WI38 (cell line): ENCODE measurements at regions not wholly inside any gene's neighbourhood (a gene's known extent, or its start where the extent isn't known, plus 50 kb on each side); places are given as distances from the start of the nearest gene placed in this dataset.

Source experiments
- H3K4me3 ChIP-seq: 2 replicates; pipeline ENCODE4 v1.5.1; 2011; ENCODE audit warnings: low read depth, mild to moderate bottlenecking, control low read depth, low read length
- TF ChIP-seq, protein P1 (sequence below): IDR thresholded peaks from 2 replicates; pipeline ENCODE4 v1.5.1; 2012; ENCODE audit warnings: low read depth, mild to moderate bottlenecking, control low read depth, low read length

DNA sequence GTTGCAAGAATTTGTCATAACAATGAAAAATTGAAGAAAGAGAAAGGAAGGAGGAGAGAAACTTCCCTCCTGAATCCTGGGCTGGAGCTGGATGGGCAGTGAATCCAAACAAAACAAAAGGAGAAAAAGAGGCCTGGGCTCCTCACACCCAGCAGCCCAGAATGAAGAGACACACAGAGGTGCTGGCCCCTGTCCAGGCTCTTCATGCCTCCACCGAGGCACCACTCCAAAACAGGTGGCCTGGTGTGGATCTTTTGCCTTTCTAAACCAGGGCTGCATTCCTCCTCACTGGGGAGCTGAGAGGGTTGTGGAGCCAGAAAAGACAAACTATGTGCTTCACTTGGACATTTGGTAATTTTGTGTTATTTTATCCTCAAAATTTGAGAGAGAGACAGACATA is 76.0 kb downstream of the FAM124B start:
- H3K4me3 ChIP-seq = no peak overlapping the region
- TF ChIP-seq, protein P1, sequence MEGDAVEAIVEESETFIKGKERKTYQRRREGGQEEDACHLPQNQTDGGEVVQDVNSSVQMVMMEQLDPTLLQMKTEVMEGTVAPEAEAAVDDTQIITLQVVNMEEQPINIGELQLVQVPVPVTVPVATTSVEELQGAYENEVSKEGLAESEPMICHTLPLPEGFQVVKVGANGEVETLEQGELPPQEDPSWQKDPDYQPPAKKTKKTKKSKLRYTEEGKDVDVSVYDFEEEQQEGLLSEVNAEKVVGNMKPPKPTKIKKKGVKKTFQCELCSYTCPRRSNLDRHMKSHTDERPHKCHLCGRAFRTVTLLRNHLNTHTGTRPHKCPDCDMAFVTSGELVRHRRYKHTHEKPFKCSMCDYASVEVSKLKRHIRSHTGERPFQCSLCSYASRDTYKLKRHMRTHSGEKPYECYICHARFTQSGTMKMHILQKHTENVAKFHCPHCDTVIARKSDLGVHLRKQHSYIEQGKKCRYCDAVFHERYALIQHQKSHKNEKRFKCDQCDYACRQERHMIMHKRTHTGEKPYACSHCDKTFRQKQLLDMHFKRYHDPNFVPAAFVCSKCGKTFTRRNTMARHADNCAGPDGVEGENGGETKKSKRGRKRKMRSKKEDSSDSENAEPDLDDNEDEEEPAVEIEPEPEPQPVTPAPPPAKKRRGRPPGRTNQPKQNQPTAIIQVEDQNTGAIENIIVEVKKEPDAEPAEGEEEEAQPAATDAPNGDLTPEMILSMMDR = no peak

DNA sequence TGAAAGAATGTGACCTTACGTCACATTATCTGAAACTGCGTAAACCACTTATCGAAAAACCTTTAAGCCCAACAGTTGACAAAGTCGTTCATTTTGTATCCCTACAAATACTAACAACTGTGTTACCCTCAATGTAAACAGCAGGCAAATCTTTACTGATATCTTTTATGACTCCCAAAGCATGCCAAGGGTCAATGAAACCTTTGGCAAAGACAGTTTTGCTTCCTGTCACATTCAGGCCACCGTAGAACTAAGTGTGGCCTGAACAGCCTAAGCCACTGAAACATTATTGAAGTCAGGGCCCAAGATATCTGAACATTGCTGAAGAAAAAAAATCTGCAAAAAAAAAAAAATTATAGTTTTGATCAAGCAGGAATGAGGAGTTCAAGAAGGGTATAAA is 77.3 kb downstream of the FAM124B start:
- TF ChIP-seq, protein P1 = no peak

DNA sequence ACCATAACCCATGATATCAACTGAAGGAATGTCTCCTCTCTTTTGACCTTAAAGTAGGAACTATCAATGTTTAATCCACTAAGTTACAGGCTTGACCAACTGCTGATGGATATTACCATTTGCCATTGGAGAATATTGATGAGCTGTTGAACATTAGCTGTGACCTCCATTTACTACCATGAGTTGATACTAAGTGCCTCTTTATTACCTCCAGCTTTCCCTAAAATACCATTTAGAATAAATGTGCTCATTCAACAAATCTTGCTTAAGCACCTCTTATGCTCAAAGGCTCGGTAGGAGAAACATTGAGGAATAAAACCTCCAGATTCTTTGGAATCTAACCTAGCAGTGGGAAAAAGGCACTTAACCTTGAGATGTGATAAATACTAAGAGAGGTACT is 81.2 kb downstream of the FAM124B start:
- TF ChIP-seq, protein P1 = no peak
- H3K4me3 ChIP-seq = no peak overlapping the region

More for the DNA sequence above, 77.3 kb downstream of the FAM124B start:
- H3K4me3 ChIP-seq = no peak overlapping the region

DNA sequence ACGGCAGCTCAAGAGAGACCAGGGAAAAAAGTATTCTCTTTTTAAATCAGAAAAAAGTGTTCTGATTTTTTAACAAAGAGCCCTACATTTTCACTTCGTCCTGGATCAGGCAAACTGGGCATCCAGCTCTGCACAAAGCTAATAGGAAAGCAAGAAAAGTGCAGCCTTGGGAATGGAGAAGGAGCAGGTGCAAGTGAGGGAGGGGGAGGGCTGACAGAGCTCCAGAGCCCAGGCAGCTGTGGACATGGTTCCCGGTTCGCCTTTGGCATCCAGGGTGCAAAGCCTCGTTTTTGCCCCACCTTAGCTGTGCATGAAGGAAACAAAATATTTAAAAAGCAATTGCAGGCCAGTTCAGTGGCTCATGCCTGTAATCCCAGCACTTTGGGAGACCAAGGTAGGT is 82.2 kb downstream of the FAM124B start:
- TF ChIP-seq, protein P1 = no peak

DNA sequence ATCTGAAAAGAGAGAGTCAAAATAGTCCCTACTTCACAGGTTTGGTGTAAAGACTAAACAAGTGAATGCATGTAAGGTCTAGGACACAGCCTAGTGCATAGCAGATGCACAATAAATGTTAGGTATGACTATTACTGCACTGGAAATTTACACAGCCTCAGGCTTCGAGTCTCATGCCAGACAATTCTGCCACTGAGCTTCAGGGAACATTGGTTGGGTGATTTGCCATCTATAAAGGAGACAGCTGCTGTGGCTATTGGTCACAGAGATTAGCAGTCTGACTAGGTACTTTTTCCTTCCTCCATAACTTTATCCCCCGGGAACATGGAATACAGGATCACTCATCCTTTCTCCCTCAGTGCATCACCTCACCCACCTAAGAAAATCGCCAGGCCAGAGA is 89.2 kb downstream of the FAM124B start:
- no peak overlapping the region for H3K4me3 ChIP-seq
- TF ChIP-seq, protein P1 = no peak

More for the DNA sequence above, 82.2 kb downstream of the FAM124B start:
- no peak overlapping the region for H3K4me3 ChIP-seq

DNA sequence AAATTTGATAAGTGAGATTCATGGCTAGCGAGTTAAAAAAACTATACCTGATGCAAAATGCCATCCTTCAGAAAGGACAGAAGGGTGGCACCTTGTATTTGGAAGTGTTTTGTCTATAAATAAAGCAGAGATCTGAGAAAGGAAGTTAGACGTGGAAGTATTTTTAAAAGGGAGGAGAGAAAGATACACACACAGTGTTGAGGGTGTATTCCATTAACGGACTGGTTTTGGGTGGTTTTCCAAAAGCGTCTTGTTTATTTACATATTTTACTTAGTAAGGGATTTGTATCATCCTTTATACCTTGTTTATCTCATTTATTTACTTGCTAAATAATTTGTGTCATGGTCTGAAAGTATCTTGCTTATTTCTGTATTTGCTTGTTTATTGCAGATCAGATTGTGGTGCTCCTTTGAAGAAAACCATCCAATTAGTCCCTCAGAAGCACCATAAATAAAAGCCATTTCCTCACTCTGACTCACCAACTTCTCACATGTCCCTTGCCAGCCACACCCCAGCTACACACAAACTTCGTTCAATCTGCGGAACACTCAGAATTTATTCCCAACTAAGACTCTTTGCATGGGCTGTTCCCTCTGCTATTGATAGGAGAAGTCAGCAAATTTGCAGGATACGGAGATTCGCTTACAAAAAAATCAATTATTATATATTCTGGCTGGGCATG is 90.8 kb downstream of the FAM124B start:
- no peak overlapping the region for H3K4me3 ChIP-seq
- TF ChIP-seq, protein P1 = no peak

DNA sequence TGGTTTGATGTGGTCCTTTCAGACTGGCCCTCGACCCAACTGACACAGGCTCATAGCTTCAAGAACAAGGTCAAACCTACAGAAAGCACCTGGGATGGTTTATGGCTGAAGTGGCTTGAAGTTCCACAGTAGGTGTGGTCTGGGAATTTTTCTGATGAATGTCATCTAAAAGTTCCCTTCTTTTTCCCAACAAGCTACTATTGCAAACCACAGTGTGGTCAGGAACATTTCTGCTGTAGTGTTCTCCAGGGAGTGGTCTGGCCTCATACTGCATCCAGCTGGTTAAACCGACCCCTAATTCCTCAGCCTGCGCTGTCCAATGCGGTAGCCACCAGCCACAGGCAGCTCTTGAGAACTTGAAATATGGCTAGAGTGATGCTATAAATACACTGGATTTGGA is 92.7 kb downstream of the FAM124B start:
- no peak overlapping the region for H3K4me3 ChIP-seq
- TF ChIP-seq, protein P1 = no peak
